SJSA1 (cell line): ENCODE measurements at regions not wholly inside any gene's neighbourhood (a gene's known extent, or its start where the extent isn't known, plus 50 kb on each side); places are given as distances from the start of the nearest gene placed in this dataset.
A peak's percentile ranks its signal among the peaks of the same experiment; 100 is the strongest.

ENCODE experiments used
- DNase-seq, 2 experiments: peaks; one replicate each; pipeline ENCODE4 v3.0.0-alpha.2; 2015 to 2020; ENCODE audit warnings: low spot score in 2 of 2, low read depth in 1 of 2
- H3K27ac ChIP-seq: fragments of 250-450 bp; sonication (Bioruptor Pico); 2 replicates; pipeline ENCODE4 v1.5.1; 2020; ENCODE audit warnings: mild to moderate bottlenecking, moderate library complexity
- H3K27me3 ChIP-seq: fragments of 250-450 bp; sonication (Bioruptor Pico); replicated peaks from 2 replicates; pipeline ENCODE4 v1.5.1; 2020; ENCODE audit warnings: mild to moderate bottlenecking, moderate library complexity
- H3K36me3 ChIP-seq: fragments of 250-450 bp; sonication (Bioruptor Pico); 2 replicates; pipeline ENCODE4 v1.5.1; 2020; ENCODE audit warnings: mild to moderate bottlenecking
- H3K4me1 ChIP-seq: fragments of 250-450 bp; sonication (Bioruptor Pico); replicated peaks from 2 replicates; pipeline ENCODE4 v1.6.1; 2021; ENCODE audit warnings: mild to moderate bottlenecking
- H3K4me3 ChIP-seq: fragments of 250-450 bp; sonication (Bioruptor Pico); 2 replicates; pipeline ENCODE4 v1.5.1; 2020; ENCODE audit warnings: mild to moderate bottlenecking
- H3K9me3 ChIP-seq: fragments of 250-450 bp; sonication (Bioruptor Pico); replicated peaks from 2 replicates; pipeline ENCODE4 v1.5.1; 2020; ENCODE audit warnings: mild to moderate bottlenecking

DNA sequence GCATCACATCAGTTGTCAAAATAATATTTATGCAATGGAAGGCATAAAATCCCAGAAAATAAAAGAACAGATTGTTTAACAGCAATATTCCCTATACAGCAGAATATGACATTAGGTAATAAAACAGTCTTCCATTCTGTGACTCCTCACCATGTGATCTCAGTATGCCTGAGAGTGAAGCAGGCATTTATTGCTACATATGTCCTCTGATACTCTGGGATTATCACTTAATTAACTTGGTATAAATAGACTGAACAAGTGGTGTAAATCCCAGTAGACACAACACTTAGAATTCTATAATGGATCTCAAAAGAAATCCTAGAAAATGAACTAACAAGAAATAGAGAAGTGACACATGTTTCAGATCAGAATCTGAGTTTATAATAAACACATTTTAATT is 841.3 kb downstream of the PDHA2 start:
- H3K9me3 ChIP-seq, result no peaks in the 10 kb centered on the region
- no peaks in the 10 kb centered on the region for H3K27me3 ChIP-seq
- no peak overlapping the region for H3K4me3 ChIP-seq
- no peaks in the 10 kb centered on the region for H3K36me3 ChIP-seq
- no peak for DNase-seq
- H3K4me1 ChIP-seq, result no peaks in the 10 kb centered on the region
- no peak overlapping the region for H3K27ac ChIP-seq

DNA sequence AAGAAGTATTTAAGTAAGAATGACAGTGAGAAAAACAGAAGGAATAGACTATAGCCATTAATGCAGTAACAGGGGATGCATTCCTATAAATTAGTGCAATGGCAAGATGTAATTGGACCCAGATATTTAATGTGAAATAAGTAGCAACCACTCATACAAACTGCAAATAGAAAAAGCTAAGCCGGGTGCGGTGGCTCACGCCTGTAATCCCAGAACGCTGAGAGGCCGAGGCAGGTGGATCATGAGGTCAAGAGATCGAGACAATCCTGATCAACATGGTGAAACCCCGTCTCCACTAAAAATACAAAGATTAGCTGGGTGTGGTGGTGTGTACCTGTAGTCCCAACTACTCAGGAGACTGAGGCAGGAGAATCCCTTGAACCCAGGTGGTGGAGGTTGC is 845.8 kb downstream of the PDHA2 start:
- Histone ChIP-seq H3K4me1 (no peaks in the 10 kb centered on the region), H3K27me3 (no peaks in the 10 kb centered on the region), H3K9me3 (no peaks in the 10 kb centered on the region), H3K27ac (no peak overlapping the region), H3K36me3 (no peaks in the 10 kb centered on the region), H3K4me3 (no peak overlapping the region)
- DNase-seq, result no peak

- H3K27ac ChIP-seq, result no peak overlapping the region
- H3K9me3 ChIP-seq, result no peaks in the 10 kb centered on the region
- H3K4me3 ChIP-seq, result no peak overlapping the region
- no peaks in the 10 kb centered on the region for H3K27me3 ChIP-seq
- H3K36me3 ChIP-seq, result no peaks in the 10 kb centered on the region
- DNase-seq, result no peak
- H3K4me1 ChIP-seq, result no peaks in the 10 kb centered on the region
These were observed 851.6 kb downstream of the PDHA2 start for GRCh38 chr4:96691521-96691920.

GRCh38 chr4:96698831-96699230 is 858.9 kb downstream of the PDHA2 start:
- Histone ChIP-seq H3K4me1 (no peaks in the 10 kb centered on the region), H3K36me3 (no peaks in the 10 kb centered on the region), H3K27me3 (no peaks in the 10 kb centered on the region), H3K27ac (no peak overlapping the region), H3K9me3 (no peaks in the 10 kb centered on the region), H3K4me3 (no peak overlapping the region)
- no peak for DNase-seq

DNA sequence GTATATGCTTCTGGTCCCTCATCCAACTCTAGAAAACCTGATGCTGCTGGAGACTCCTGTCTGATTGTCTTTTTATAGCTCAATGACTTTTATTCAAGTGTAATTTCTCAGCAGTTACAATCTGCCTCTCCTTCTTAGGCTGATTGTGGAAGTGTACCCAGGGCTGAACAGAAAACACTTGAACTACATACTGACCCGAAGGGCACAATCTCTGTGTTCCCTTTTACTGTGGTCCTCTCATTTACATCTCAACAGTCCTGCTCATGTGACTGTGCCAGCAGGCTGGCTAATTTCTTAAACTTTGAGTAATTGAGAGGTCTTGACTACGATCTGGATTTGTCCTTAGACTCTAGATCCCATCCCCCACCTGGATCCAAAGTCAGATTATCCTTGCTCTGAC is 863.4 kb downstream of the PDHA2 start:
- H3K9me3 ChIP-seq, result no peaks in the 10 kb centered on the region
- H3K4me3 ChIP-seq, result no peak overlapping the region
- no peaks in the 10 kb centered on the region for H3K4me1 ChIP-seq
- no peak overlapping the region for H3K27ac ChIP-seq
- no peaks in the 10 kb centered on the region for H3K36me3 ChIP-seq
- no peak for DNase-seq
- H3K27me3 ChIP-seq, result no peaks in the 10 kb centered on the region

DNA sequence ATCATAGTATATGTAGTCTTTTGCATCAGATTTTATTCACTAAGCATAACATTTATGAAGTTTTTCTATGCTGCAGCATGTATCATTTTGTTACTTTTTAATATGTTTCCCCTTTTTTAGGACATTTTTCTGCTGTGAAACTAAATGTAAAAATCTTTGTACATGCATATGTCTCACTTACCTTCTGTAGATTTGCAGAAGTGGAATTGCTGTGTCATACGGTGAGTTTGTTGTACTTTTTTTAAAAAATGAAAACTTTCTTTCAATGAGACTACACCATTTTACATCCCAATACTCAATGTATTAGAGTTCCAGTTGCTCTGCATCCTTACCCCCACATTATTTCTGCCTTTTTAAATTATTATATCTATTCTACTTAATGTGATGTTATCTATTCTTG is 868.9 kb downstream of the PDHA2 start:
- no peaks in the 10 kb centered on the region for H3K9me3 ChIP-seq
- DNase-seq, result no peak
- H3K4me3 ChIP-seq, result no peak overlapping the region
- no peaks in the 10 kb centered on the region for H3K27me3 ChIP-seq
- H3K27ac ChIP-seq, result no peak overlapping the region
- H3K36me3 ChIP-seq, result no peaks in the 10 kb centered on the region
- H3K4me1 ChIP-seq, result no peaks in the 10 kb centered on the region

DNA sequence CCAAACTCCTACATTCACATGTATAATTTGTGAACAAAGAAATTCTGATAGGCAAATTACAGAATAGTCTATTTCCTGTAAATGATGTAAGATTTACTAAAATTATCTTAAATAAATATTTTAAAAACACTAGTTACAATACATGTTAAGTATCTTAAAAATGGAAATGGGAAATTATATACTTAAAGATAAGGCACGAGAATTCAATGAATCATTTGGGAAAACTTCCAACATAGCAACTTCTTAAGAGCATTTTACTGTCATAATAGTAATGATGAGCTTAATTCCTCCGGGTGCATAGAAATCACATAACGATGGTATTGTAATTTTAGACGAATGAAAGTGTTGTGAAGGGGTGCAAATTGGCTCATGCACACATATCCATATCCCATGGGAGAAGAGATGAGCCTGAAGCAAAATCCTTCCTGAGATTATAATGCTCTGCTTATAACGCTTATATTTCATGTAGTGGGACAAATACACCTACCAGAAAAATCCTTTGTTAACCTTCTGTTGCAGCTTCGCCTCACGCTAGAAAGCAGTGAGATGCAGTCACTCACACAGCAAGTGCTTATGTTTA is 873.5 kb downstream of the PDHA2 start:
- no peaks in the 10 kb centered on the region for H3K27me3 ChIP-seq
- no peak overlapping the region for H3K27ac ChIP-seq
- no peak for DNase-seq
- no peak overlapping the region for H3K4me3 ChIP-seq
- H3K4me1 ChIP-seq, result no peaks in the 10 kb centered on the region
- H3K9me3 ChIP-seq, result no peaks in the 10 kb centered on the region
- H3K36me3 ChIP-seq, result no peaks in the 10 kb centered on the region

DNA sequence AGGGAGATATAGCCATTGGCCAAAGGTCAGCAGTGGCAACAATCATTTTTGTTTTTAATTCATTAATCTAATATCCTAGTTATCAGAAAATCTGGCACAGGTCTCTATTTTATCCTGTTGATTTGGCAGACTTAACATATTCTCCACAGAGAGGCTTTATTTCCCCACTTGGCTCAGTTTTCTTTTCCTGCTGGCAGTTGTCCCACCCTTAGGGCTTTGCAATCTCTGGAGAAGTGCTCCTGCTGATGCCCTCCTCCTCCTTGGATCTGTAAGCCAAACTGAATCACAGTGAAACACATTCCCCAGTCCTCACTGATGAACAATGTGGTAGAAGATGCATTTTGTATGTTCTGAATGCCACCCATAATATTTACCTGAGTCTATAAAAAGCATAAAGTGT is 889.7 kb downstream of the PDHA2 start:
- H3K27ac ChIP-seq, result no peak overlapping the region
- H3K4me3 ChIP-seq, result no peak overlapping the region
- H3K36me3 ChIP-seq, result no peaks in the 10 kb centered on the region
- H3K9me3 ChIP-seq, result 0 out of 2 replicates have a peak, but pooled peaks cover 3% of the 10 kb centered on the region
- H3K27me3 ChIP-seq, result no peaks in the 10 kb centered on the region
- H3K4me1 ChIP-seq, result no peaks in the 10 kb centered on the region
- no peak for DNase-seq

DNA sequence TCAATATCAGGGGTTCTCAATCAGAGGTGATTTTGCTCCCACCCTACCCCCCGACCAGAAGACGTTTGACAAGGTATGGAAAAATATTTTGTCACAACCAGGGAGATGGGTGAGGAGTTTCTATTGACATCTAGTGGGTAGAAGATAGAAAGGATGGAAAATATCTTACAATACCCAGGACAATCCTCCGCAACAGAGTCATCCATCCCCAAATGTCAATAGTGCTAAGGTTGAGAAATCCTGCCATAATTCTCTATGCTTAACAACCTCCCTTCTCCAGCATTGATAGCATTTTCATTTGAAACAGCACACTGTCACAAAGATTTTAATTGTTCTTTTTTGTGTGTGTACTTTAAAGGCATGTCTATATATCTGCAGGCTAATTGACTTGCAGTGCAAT is 890.5 kb downstream of the PDHA2 start:
- no peak for DNase-seq
- Histone ChIP-seq H3K27ac (no peak overlapping the region), H3K27me3 (no peaks in the 10 kb centered on the region), H3K4me3 (no peak overlapping the region), H3K36me3 (no peaks in the 10 kb centered on the region), H3K9me3 (0 out of 2 replicates have a peak, but pooled peaks cover 2% of the 10 kb centered on the region), H3K4me1 (0 out of 2 replicates have a peak, but pooled peaks cover 3% of the 10 kb centered on the region)

GRCh38 chr4:96736352-96736889 is 896.5 kb downstream of the PDHA2 start:
- Histone ChIP-seq H3K36me3 (no peaks in the 10 kb centered on the region), H3K27ac (peak overlapping the region; percentile 60), H3K9me3 (no peaks in the 10 kb centered on the region; the same call in 1 of the 2 replicates), H3K4me1 (peaks cover 9% of the 10 kb centered on the region), H3K4me3 (no peak overlapping the region), H3K27me3 (no peaks in the 10 kb centered on the region)
- peak in 1 of 2 experiments; percentile 71 for DNase-seq

GRCh38 chr4:96739101-96739500 is 899.2 kb downstream of the PDHA2 start:
- Histone ChIP-seq H3K9me3 (peaks cover 3% of the 10 kb centered on the region; the same call in 1 of the 2 replicates), H3K36me3 (no peaks in the 10 kb centered on the region), H3K4me3 (no peak overlapping the region), H3K27ac (no peak overlapping the region), H3K27me3 (no peaks in the 10 kb centered on the region), H3K4me1 (peaks cover 9% of the 10 kb centered on the region)
- DNase-seq, result no peak

- DNase-seq, result no peak
- Histone ChIP-seq H3K36me3 (no peaks in the 10 kb centered on the region), H3K4me3 (no peak overlapping the region), H3K27ac (no peak overlapping the region), H3K27me3 (no peaks in the 10 kb centered on the region), H3K4me1 (no peaks in the 10 kb centered on the region), H3K9me3 (peaks cover 3% of the 10 kb centered on the region; the same call in 1 of the 2 replicates)
These were observed 902.6 kb downstream of the PDHA2 start for GRCh38 chr4:96742332-96743014.

GRCh38 chr4:96744676-96745075 is 904.8 kb downstream of the PDHA2 start:
- no peak for DNase-seq
- no peak overlapping the region for H3K27ac ChIP-seq
- no peaks in the 10 kb centered on the region for H3K27me3 ChIP-seq
- no peaks in the 10 kb centered on the region for H3K36me3 ChIP-seq
- H3K9me3 ChIP-seq, result 0 out of 2 replicates have a peak, but pooled peaks cover 3% of the 10 kb centered on the region
- no peaks in the 10 kb centered on the region for H3K4me1 ChIP-seq
- H3K4me3 ChIP-seq, result no peak overlapping the region

DNA sequence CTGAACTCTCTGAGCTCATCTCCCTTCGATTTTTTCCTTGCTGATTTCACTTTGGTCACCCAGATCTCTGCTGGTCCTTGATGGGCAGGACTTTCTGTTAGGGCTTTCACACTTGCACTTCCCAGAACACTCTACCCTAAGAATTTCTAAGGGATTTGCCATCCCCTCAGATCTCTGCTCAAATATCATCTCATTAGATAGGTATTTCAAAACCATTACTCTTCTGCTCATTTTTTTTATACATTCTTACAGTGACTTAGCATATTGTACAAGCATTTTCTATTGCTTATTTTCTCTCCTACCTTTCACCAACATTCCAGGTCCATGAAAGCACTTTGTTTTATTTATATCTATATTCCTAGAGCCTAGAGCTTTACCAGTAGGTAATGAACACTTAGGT is 913.3 kb downstream of the PDHA2 start:
- DNase-seq, result no peak
- H3K4me3 ChIP-seq, result no peak overlapping the region
- no peak overlapping the region for H3K27ac ChIP-seq
- H3K27me3 ChIP-seq, result no peaks in the 10 kb centered on the region
- no peaks in the 10 kb centered on the region for H3K36me3 ChIP-seq
- H3K4me1 ChIP-seq, result no peaks in the 10 kb centered on the region
- H3K9me3 ChIP-seq, result no peaks in the 10 kb centered on the region
